Adrenal gland (tissue), 9 donors: ENCODE measurements at regions not wholly inside any gene's neighbourhood (a gene's known extent, or its start where the extent isn't known, plus 50 kb on each side); places are given as distances from the start of the nearest gene placed in this dataset.

Source experiments
- DNase-seq, 7 donors: peaks; one replicate each; pipeline ENCODE4 v3.0.0-alpha.2; 2019 to 2020
- H3K27ac ChIP-seq, 5 donors: fragments of 200-600 bp; sonication (generic) in 4 of 5; 1 replicate in 3 of 5; 2 replicates in 2 of 5; pipeline versions ENCODE4 v1.5.1 to v1.8.0; 2016 to 2020; ENCODE audit warnings: mild to moderate bottlenecking in 1 of 5
- H3K27me3 ChIP-seq: fragments of 200-600 bp; 2 replicates; pipeline ENCODE4 v1.8.0; 2021
- H3K36me3 ChIP-seq, 2 donors: fragments of 200-600 bp; replicated peaks in 1 of 2; 1 replicate in 1 of 2; 2 replicates in 1 of 2; pipeline versions ENCODE4 v1.5.1 to v1.8.0; 2018 to 2022
- H3K4me1 ChIP-seq, 2 donors: fragments of 200-600 bp; replicated peaks in 1 of 2; 1 replicate in 1 of 2; 2 replicates in 1 of 2; pipeline versions ENCODE4 v1.5.1 to v1.8.0; 2018 to 2021
- H3K4me3 ChIP-seq, 4 donors: fragments of 200-600 bp; sonication (generic) in 3 of 4; one replicate each; pipeline ENCODE4 v1.5.1; 2016 to 2018
- H3K9me3 ChIP-seq, 3 donors: fragments of 200-600 bp; sonication (generic) in 1 of 3; replicated peaks in 1 of 3; 1 replicate in 2 of 3; 2 replicates in 1 of 3; pipeline versions ENCODE4 v1.5.1 to v1.8.0; 2016 to 2021
- POLR2A ChIP-seq, 2 donors: fragments of 450-650 bp; IDR thresholded peaks; one replicate each; pipeline ENCODE4 v1.6.1; 2017; ENCODE audit warnings: antibody characterized with exemption in 2 of 2, mild to moderate bottlenecking in 2 of 2, moderate library complexity in 1 of 2
- WGBS, 4 donors: extraction: QIAGEN DNeasy Blood & Tissue Kit in 2 of 4; methylation state at CpG; one replicate each; pipeline versions ENCODE4 v1.1.5 to v1.1.7; 2013 to 2017; 5-methylcytosine and 5-hydroxymethylcytosine counted together
- intact Hi-C, 2 donors: fragments of 100-400 bp; cut with DNase I; formaldehyde crosslinking; loops; one replicate each; pipeline versions ENCODE4 v1.14.1 to v1.15.0; 2022 to 2023
- TF ChIP-seq, protein P1 (sequence below), 6 experiments: fragments of 450-650 bp in 4 of 6; fragments of 200-600 bp in 2 of 6; sonication (generic) in 1 of 6; IDR thresholded peaks; 1 replicate in 5 of 6; 2 replicates in 1 of 6; pipeline versions ENCODE4 v1.5.1 to v1.8.0; 2016 to 2021; ENCODE audit warnings: antibody characterized with exemption in 6 of 6, mild to moderate bottlenecking in 2 of 6, moderate library complexity in 1 of 6
- donor health status: healthy with polysubstance abuse.
- donor health status: Bipolar disorder and iron deficiency.
- donor health status: DM: yes; HTN: yes; CAD: no.
- donor health status: DM: no; HTN: no; CAD: no.
- donor health status: DM: no; HTN: no; CAD: no.

DNA sequence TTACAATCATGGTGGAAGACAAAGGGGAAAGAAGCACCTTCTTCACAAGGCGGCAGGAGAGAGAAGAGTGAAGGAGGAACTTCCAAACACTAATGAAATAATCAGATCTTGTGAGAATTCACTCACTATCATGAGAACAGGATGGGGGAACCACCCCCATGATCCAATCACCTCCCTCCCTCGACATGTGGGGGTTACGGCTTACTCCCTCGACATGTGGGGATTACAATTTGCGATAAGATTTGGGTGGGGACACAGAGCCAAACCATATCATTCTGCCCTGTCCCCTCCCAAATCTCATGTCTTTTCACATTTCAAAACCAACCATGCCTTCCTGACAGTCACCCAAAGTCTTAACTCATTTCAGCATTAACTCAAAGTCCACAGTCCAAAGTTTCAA is 88.7 kb upstream of the PGRMC2 start:
- Histone ChIP-seq H3K36me3 (no peaks in the 10 kb centered on the region), H3K27ac (no peak overlapping the region), H3K27me3 (no peaks in the 10 kb centered on the region), H3K4me1 (peaks cover 0 to 5% of the 10 kb centered on the region in 2 donors), H3K9me3 (peaks cover 0 to 6% (median 0%) of the 10 kb centered on the region in 3 donors), H3K4me3 (no peak overlapping the region)
- no peak for TF ChIP-seq POLR2A (IDR thresholded peaks at IDR 0.05)
- intact Hi-C loops: no loop called here
- DNase-seq: no peak
- WGBS, 4 donors: 94 to 99% (median 94%) methylated on average over 5 of the region's 5 CpGs

DNA sequence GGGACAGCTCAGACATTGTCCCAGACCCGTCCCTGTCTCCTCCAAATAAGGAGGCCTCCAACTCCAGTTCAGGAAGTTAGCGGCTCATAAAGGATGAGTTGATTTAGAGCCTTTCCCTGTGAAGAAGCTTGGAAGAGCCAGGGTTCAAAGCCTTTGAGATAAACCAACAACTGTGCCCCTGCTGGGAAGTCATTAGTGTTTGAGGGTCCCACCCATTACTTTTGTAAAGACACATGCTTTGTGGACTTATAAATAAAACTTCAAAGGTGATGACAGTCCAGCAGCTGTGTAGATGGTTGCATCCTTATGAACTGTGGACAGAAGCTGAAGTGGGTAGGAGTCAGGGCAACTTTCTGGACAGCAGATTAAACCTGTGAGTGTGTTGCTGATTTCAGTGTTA is 86.0 kb upstream of the PGRMC2 start:
- Histone ChIP-seq H3K36me3 (no peaks in the 10 kb centered on the region), H3K9me3 (peaks cover 0 to 6% (median 0%) of the 10 kb centered on the region in 3 donors), H3K27ac (no peak overlapping the region), H3K4me3 (no peak overlapping the region), H3K27me3 (no peaks in the 10 kb centered on the region), H3K4me1 (peaks cover 5 to 8% of the 10 kb centered on the region in 2 donors)
- TF ChIP-seq POLR2A (IDR thresholded peaks at IDR 0.05): no peak
- TF ChIP-seq, protein P1, sequence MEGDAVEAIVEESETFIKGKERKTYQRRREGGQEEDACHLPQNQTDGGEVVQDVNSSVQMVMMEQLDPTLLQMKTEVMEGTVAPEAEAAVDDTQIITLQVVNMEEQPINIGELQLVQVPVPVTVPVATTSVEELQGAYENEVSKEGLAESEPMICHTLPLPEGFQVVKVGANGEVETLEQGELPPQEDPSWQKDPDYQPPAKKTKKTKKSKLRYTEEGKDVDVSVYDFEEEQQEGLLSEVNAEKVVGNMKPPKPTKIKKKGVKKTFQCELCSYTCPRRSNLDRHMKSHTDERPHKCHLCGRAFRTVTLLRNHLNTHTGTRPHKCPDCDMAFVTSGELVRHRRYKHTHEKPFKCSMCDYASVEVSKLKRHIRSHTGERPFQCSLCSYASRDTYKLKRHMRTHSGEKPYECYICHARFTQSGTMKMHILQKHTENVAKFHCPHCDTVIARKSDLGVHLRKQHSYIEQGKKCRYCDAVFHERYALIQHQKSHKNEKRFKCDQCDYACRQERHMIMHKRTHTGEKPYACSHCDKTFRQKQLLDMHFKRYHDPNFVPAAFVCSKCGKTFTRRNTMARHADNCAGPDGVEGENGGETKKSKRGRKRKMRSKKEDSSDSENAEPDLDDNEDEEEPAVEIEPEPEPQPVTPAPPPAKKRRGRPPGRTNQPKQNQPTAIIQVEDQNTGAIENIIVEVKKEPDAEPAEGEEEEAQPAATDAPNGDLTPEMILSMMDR (IDR thresholded peaks at IDR 0.05): no peak
- 61 to 84% (median 72%) methylated on average over 2 of the region's 2 CpGs for WGBS, 4 donors
- no peak for DNase-seq
- intact Hi-C loops: no loop called here

DNA sequence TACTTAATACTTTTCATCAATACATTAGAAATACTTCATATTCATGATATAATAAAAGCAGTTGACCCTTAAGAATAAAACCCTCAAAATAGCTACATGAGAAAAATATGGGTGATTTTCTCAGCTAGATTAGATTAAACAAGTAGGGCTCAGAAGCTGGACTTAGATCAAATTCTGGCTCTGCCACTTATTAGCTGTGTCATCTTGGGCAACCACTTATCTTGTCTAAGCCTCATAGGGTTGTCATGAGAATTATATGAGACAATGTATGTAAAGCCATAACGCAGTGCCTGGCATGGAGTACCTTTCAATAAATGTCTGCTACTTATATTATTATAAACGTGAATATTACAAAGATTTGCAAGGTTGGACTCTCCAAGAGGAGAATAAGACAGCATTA is 84.3 kb upstream of the PGRMC2 start:
- TF ChIP-seq, protein P1 (IDR thresholded peaks at IDR 0.05): no peak
- no peak for TF ChIP-seq POLR2A (IDR thresholded peaks at IDR 0.05)
- Histone ChIP-seq H3K9me3 (peaks cover 0 to 4% (median 0%) of the 10 kb centered on the region in 3 donors), H3K4me3 (no peak overlapping the region), H3K27me3 (no peaks in the 10 kb centered on the region), H3K36me3 (no peaks in the 10 kb centered on the region), H3K4me1 (peaks cover 5 to 8% of the 10 kb centered on the region in 2 donors), H3K27ac (no peak overlapping the region)
- no peak for DNase-seq
- intact Hi-C loops: no loop called here
- WGBS, 4 donors: 86 to 92% (median 91%) methylated on average over 2 of the region's 2 CpGs

DNA sequence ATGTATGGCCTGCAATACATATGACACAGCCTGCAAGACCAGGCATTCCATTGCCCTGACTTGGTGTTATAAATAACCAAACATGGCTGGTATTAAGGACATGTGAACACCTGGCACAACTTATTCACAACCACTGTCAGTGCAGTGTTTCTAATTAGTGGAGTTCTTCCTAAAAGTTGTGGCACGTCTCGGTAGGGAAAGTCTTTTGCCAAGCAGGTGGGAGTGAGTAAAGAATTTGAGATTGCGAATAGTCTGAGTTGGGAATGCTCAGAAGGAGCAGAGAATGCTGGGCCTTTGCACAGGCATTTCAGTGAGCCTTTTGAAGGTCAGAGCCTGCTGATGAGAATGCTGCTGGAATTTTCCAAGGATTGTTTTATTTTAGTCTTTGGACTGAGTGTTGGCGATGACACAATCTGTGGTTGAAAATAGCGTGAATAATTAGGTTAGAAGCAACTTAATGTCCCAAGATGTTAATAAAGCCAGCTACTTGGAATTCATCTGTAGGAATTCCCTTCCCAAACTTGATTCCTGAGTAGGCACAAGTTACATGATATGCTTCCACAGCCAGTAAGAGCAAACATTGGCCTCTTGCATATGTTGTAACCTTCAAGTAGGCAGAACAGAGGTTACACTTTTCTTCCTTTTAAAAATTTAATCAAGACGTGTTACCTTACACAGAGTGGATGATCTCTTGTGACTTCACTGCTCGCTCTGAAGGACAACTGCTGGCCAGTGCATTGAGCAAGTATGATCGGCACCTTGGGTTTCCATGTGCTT is 83.6 kb upstream of the PGRMC2 start:
- TF ChIP-seq, protein P1 (IDR thresholded peaks at IDR 0.05): no peak
- TF ChIP-seq POLR2A (IDR thresholded peaks at IDR 0.05): no peak
- WGBS, 4 donors: 61 to 67% (median 66%) methylated on average over 8 of the region's 8 CpGs
- Histone ChIP-seq H3K27ac (peak overlapping the region in 2 of 5 donors; percentile 14 to 77), H3K9me3 (no peaks in the 10 kb centered on the region), H3K36me3 (no peaks in the 10 kb centered on the region), H3K4me3 (no peak overlapping the region), H3K4me1 (peaks cover 5 to 8% of the 10 kb centered on the region in 2 donors), H3K27me3 (no peaks in the 10 kb centered on the region)
- DNase-seq: peak in 2 of 7 donors; percentile 30 to 33
- intact Hi-C loops: no loop called here

DNA sequence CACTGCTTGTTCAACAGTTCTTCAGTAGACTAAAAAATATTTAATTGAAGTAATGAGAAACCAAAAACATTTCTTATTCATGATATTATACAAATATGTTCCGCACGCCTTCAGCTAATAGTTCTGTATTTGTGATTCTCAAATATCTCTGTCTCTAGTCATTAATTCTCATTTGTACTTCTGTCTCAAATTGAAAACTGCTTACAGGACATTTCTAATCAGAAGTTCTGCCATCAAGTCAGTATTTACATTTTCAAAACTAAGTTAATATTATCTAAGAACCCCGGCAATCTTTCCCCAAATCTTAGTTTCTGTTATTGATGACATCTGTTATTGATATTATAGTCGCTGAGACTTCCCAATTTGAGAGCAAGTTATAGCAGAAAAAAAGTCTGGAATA is 78.6 kb upstream of the PGRMC2 start:
- Histone ChIP-seq H3K4me3 (no peak overlapping the region), H3K9me3 (no peaks in the 10 kb centered on the region), H3K36me3 (no peaks in the 10 kb centered on the region), H3K27me3 (no peaks in the 10 kb centered on the region), H3K27ac (no peak overlapping the region), H3K4me1 (peaks cover 3 to 5% of the 10 kb centered on the region in 2 donors)
- intact Hi-C loops: no loop called here
- DNase-seq: no peak
- 95 to 98% (median 96%) methylated on average over 4 of the region's 4 CpGs for WGBS, 4 donors
- no peak for TF ChIP-seq POLR2A (IDR thresholded peaks at IDR 0.05)
- TF ChIP-seq, protein P1 (IDR thresholded peaks at IDR 0.05): no peak
